ENCODE measurements at regions not wholly inside any gene's neighbourhood (a gene's known extent, or its start where the extent isn't known, plus 50 kb on each side); places are given as distances from the start of the nearest gene placed in this dataset.

DNA sequence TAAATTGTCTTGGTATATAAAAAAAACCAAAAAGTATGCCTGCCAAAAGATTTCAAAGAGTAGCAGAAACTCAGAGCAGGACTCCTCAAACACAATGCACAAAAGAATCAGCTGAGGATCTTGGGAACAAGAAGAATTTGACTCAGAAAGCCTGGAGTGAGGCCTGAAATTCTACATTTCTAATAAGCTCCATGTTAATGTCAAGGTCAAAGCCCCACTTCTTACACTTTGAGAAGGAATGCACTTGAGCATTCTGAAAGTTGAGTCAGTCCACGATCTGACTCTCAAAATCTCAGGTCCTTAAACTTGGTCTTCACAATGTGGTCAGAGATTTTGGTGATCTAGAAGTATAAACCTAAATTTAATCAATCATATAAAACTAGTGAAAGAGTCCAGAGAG lies 910.0 kb upstream of the GBE1 start:
- DNase-seq (ENCODE audit: low read depth), result no peak
- H3K4me3 ChIP-seq (ENCODE audit: control insufficient read depth, low read depth, low read length), result no peak overlapping the region
- no peak for TF ChIP-seq CTCF (IDR thresholded peaks at IDR 0.05; ENCODE audit: control insufficient read depth, insufficient read depth, low read depth, low read length, missing control alignments)

- H3K4me3 ChIP-seq (ENCODE audit: control insufficient read depth, low read depth, low read length), result no peak overlapping the region
- TF ChIP-seq CTCF (IDR thresholded peaks at IDR 0.05; ENCODE audit: control insufficient read depth, insufficient read depth, low read depth, low read length, missing control alignments), result no peak
- no peak for DNase-seq (ENCODE audit: low read depth)
These were observed 893.3 kb upstream of the GBE1 start for GRCh38 chr3:82654708-82655107.

- H3K4me3 ChIP-seq (ENCODE audit: control insufficient read depth, low read depth, low read length), result no peak overlapping the region
- DNase-seq (ENCODE audit: low read depth), result no peak
- TF ChIP-seq CTCF (IDR thresholded peaks at IDR 0.05; ENCODE audit: control insufficient read depth, insufficient read depth, low read depth, low read length, missing control alignments), result no peak
These were observed 882.5 kb upstream of the GBE1 start for GRCh38 chr3:82643948-82644347.

GRCh38 chr3:82641701-82642100 lies 880.3 kb upstream of the GBE1 start:
- TF ChIP-seq CTCF (IDR thresholded peaks at IDR 0.05; ENCODE audit: control insufficient read depth, insufficient read depth, low read depth, low read length, missing control alignments), result no peak
- DNase-seq (ENCODE audit: low read depth), result no peak
- no peak overlapping the region for H3K4me3 ChIP-seq (ENCODE audit: control insufficient read depth, low read depth, low read length)

DNA sequence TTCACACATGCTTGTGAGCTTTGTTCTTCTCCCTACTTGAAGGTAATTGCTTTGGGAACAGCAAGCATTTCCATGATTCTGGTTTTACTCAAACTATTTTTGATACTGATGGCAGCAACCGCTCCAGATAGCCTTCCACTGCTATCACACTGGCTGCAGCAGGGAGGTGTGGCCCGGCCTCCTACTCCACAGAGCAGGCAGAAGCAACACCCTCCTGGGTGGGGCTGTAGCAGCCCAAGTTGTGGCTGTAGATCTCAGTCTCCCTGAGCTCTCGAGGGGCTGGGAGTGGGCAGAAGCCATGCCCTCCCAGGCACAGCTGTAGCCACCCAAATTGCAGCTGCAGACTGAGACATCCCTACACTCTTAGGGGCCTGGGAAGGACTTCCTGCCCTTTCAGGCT lies 878.8 kb upstream of the GBE1 start:
- DNase-seq (ENCODE audit: low read depth), result no peak
- TF ChIP-seq CTCF (IDR thresholded peaks at IDR 0.05; ENCODE audit: control insufficient read depth, insufficient read depth, low read depth, low read length, missing control alignments), result no peak
- H3K4me3 ChIP-seq (ENCODE audit: control insufficient read depth, low read depth, low read length), result no peak overlapping the region

GRCh38 chr3:82637574-82637973 lies 876.1 kb upstream of the GBE1 start:
- DNase-seq (ENCODE audit: low read depth), result no peak

More at GRCh38 chr3:82637574-82637973, 876.1 kb upstream of the GBE1 start:
- no peak overlapping the region for H3K4me3 ChIP-seq (ENCODE audit: control insufficient read depth, low read depth, low read length)
- no peak for TF ChIP-seq CTCF (IDR thresholded peaks at IDR 0.05; ENCODE audit: control insufficient read depth, insufficient read depth, low read depth, low read length, missing control alignments)
